ENCODE measurements at regions not wholly inside any gene's neighbourhood (a gene's known extent, or its start where the extent isn't known, plus 50 kb on each side); places are given as distances from the start of the nearest gene placed in this dataset.

GRCh38 chr2:37779139-37779538 is 107.7 kb upstream of the CDC42EP3 start:
- in situ Hi-C loops (cut with MboI; ENCODE audit: low pct_unique_long_range_greater_than_20kb, low sequenced_read_pairs) = no loop called here
- DNase-seq = no peak

- DNase-seq = no peak
- in situ Hi-C loops (cut with MboI; ENCODE audit: low pct_unique_long_range_greater_than_20kb, low sequenced_read_pairs) = no loop called here
Measured at GRCh38 chr2:37779611-37780386, 108.4 kb upstream of the CDC42EP3 start.

- in situ Hi-C loops (cut with MboI; ENCODE audit: low pct_unique_long_range_greater_than_20kb, low sequenced_read_pairs) = no loop called here
- no peak for DNase-seq
Measured at GRCh38 chr2:37780387-37780676, 108.9 kb upstream of the CDC42EP3 start.

- DNase-seq = no peak
- in situ Hi-C loops (cut with MboI; ENCODE audit: low pct_unique_long_range_greater_than_20kb, low sequenced_read_pairs) = no loop called here
Measured at GRCh38 chr2:37781028-37781427, 109.6 kb upstream of the CDC42EP3 start.

- in situ Hi-C loops (cut with MboI; ENCODE audit: low pct_unique_long_range_greater_than_20kb, low sequenced_read_pairs) = no loop called here
- DNase-seq = no peak
Measured at GRCh38 chr2:37782155-37782673, 110.8 kb upstream of the CDC42EP3 start.

GRCh38 chr2:37782721-37783371 is 111.4 kb upstream of the CDC42EP3 start:
- no peak for DNase-seq

GRCh38 chr2:37783545-37783944 is 112.1 kb upstream of the CDC42EP3 start:
- DNase-seq = no peak
- in situ Hi-C loops (cut with MboI; ENCODE audit: low pct_unique_long_range_greater_than_20kb, low sequenced_read_pairs) = no loop called here

More at GRCh38 chr2:37782721-37783371, 111.4 kb upstream of the CDC42EP3 start:
- in situ Hi-C loops (cut with MboI; ENCODE audit: low pct_unique_long_range_greater_than_20kb, low sequenced_read_pairs) = no loop called here

GRCh38 chr2:37784071-37784758 is 112.8 kb upstream of the CDC42EP3 start:
- DNase-seq = no peak
- in situ Hi-C loops (cut with MboI; ENCODE audit: low pct_unique_long_range_greater_than_20kb, low sequenced_read_pairs) = no loop called here

GRCh38 chr2:37784759-37785149 is 113.3 kb upstream of the CDC42EP3 start:
- no peak for DNase-seq
- in situ Hi-C loops (cut with MboI; ENCODE audit: low pct_unique_long_range_greater_than_20kb, low sequenced_read_pairs) = no loop called here

GRCh38 chr2:37786191-37786698 is 114.8 kb upstream of the CDC42EP3 start:
- DNase-seq = no peak
- in situ Hi-C loops (cut with MboI; ENCODE audit: low pct_unique_long_range_greater_than_20kb, low sequenced_read_pairs) = no loop called here

GRCh38 chr2:37786854-37787253 is 115.4 kb upstream of the CDC42EP3 start:
- in situ Hi-C loops (cut with MboI; ENCODE audit: low pct_unique_long_range_greater_than_20kb, low sequenced_read_pairs) = no loop called here
- no peak for DNase-seq

- no peak for DNase-seq
- in situ Hi-C loops (cut with MboI; ENCODE audit: low pct_unique_long_range_greater_than_20kb, low sequenced_read_pairs) = no loop called here
Measured at GRCh38 chr2:37788602-37789209, 117.3 kb upstream of the CDC42EP3 start.

- in situ Hi-C loops (cut with MboI; ENCODE audit: low pct_unique_long_range_greater_than_20kb, low sequenced_read_pairs) = no loop called here
- no peak for DNase-seq
Measured at GRCh38 chr2:37790019-37790418, 118.6 kb upstream of the CDC42EP3 start.

GRCh38 chr2:37790462-37790861 is 119.0 kb upstream of the CDC42EP3 start:
- in situ Hi-C loops (cut with MboI; ENCODE audit: low pct_unique_long_range_greater_than_20kb, low sequenced_read_pairs) = no loop called here
- no peak for DNase-seq

GRCh38 chr2:37792366-37792765 is 120.9 kb upstream of the CDC42EP3 start:
- in situ Hi-C loops (cut with MboI; ENCODE audit: low pct_unique_long_range_greater_than_20kb, low sequenced_read_pairs) = no loop called here
- DNase-seq = no peak

GRCh38 chr2:37793004-37793403 is 121.6 kb upstream of the CDC42EP3 start:
- in situ Hi-C loops (cut with MboI; ENCODE audit: low pct_unique_long_range_greater_than_20kb, low sequenced_read_pairs) = no loop called here
- DNase-seq = no peak

GRCh38 chr2:37794717-37795116 is 123.3 kb upstream of the CDC42EP3 start:
- no peak for DNase-seq
- in situ Hi-C loops (cut with MboI; ENCODE audit: low pct_unique_long_range_greater_than_20kb, low sequenced_read_pairs) = no loop called here

- DNase-seq = no peak
- in situ Hi-C loops (cut with MboI; ENCODE audit: low pct_unique_long_range_greater_than_20kb, low sequenced_read_pairs) = no loop called here
Measured at GRCh38 chr2:37795456-37795855, 124.0 kb upstream of the CDC42EP3 start.

- in situ Hi-C loops (cut with MboI; ENCODE audit: low pct_unique_long_range_greater_than_20kb, low sequenced_read_pairs) = no loop called here
- no peak for DNase-seq
Measured at GRCh38 chr2:37795938-37796337, 124.5 kb upstream of the CDC42EP3 start.

- in situ Hi-C loops (cut with MboI; ENCODE audit: low pct_unique_long_range_greater_than_20kb, low sequenced_read_pairs) = no loop called here
- no peak for DNase-seq
Measured at GRCh38 chr2:37796481-37796880, 125.0 kb upstream of the CDC42EP3 start.

Measured in KBM-7 (cell line).